Erythroblast (primary cell): ENCODE measurements at regions not wholly inside any gene's neighbourhood (a gene's known extent, or its start where the extent isn't known, plus 50 kb on each side); places are given as distances from the start of the nearest gene placed in this dataset.

ENCODE experiments used
- GATA1 ChIP-seq: IDR thresholded peaks from 2 replicates; pipeline ENCODE4 v1.6.1; 2011; ENCODE audit warnings: low read depth, mild to moderate bottlenecking, control low read depth, low read length, moderate library complexity
- POLR2A ChIP-seq: IDR thresholded peaks from 2 replicates; pipeline ENCODE4 v1.6.1; 2011; ENCODE audit warnings: mild to moderate bottlenecking, low read length

DNA sequence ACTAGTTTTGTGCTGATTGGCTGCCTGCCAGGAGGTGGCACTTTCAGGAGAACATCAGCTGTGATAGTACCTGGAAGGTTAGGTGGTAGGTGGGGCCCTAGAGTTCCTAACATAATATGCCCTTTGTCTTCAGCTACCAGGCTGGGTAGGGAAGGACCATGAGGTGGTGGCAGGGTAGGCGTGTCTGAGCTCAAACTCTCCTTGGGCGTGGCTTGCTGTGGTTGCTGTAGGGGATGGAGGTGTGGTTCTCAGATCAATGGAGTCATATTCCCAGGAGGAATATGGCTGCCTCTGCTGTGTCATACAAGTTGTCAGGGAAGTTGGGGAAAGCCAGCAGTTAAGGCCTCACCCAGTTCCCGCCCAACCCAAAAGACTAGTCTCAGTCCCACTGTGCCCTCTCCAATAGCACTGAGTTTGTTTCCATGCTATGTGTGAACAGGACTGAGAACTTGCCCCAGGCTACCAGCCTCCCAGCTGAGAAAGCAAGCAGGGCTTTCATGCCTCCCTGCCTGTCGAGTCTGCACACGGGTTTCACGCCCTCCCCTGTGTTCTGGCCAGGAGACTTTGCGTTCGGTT lies 107.7 kb downstream of the CHCHD4 start:
- no peak for TF ChIP-seq POLR2A
- TF ChIP-seq GATA1, result no peak
